ENCODE measurements at regions not wholly inside any gene's neighbourhood (a gene's known extent, or its start where the extent isn't known, plus 50 kb on each side); places are given as distances from the start of the nearest gene placed in this dataset.
"Not testable (repeated sequence)": the region's sequence is repeated elsewhere in the genome, so short reads cannot be mapped to it uniquely, and the experiment has no call there.

GRCh38 chr21:33972539-33972938, 56.9 kb upstream of the ATP5PO start:
- DNase-seq (ENCODE audit: low read depth in 2 of 2): no peak

GRCh38 chr21:33971492-33972013, 55.9 kb upstream of the ATP5PO start:
- peak; percentile 48 to 51 for DNase-seq (ENCODE audit: low read depth in 2 of 2)

GRCh38 chr21:33969581-33969980, 54.0 kb upstream of the ATP5PO start:
- no peak for DNase-seq (ENCODE audit: low read depth in 2 of 2)

DNA sequence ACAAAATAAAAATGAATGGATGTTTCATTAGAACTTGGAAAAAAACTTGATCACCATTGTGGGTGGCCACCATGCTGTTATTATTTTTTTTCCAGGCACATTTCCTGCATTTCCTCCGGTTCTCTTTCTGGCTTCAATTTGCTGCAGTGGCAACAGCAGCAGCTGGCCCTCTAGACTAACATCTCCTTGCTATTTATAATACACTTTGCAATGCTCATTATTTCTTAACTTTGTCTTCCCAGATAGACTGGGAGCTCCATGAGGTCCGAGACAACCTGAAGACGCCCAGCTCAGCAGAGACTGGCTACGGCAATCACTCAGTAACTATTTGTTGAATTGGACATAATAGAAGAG, 53.4 kb upstream of the ATP5PO start:
- DNase-seq (ENCODE audit: low read depth in 2 of 2): no peak

DNA sequence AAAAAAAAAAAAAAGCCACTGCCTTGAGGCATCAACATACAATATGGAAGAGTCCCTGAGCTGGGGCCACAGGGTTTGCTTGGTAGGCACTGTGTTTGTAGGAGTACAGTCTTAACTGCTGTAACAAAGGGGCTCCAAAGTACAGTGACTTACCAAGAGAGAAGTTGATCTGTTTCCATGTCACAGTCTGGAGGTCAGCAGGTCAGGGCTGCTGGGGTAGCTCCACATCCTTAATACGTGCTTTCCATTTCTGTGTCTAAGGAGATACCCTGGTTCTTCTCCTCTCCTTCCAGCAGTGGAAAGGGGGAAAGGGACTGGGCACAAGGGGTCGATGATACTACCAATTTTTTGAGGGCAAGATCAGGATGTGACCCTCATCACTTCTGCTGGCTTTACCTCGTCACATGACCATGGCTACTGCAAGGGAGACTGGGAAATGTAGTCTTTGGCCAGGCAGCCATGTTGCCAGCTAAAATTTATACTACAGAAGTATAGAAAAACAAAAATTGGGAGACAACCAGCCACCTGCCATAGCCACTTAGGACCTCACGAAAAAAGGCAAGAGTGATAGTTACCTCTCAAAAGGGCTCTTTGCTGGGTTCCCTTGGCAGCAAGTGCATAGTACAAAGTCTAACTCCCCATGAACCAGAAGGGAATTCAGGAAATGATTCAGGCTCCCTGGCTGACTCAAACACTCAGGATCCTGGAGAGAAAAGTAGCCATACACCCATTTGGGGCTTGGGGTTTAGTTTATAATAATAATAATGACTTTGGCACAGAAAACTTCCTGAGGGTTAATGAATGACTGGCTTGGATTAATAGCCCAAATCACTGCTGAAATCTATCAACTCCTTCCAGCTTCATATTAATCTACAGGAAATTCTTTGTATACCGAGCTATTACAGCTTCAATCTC, 52.7 kb upstream of the ATP5PO start:
- DNase-seq (ENCODE audit: low read depth in 2 of 2): peak; percentile 68 to 77

GRCh38 chr21:33967086-33967571, 51.5 kb upstream of the ATP5PO start:
- no peak for DNase-seq (ENCODE audit: low read depth in 2 of 2)

DNA sequence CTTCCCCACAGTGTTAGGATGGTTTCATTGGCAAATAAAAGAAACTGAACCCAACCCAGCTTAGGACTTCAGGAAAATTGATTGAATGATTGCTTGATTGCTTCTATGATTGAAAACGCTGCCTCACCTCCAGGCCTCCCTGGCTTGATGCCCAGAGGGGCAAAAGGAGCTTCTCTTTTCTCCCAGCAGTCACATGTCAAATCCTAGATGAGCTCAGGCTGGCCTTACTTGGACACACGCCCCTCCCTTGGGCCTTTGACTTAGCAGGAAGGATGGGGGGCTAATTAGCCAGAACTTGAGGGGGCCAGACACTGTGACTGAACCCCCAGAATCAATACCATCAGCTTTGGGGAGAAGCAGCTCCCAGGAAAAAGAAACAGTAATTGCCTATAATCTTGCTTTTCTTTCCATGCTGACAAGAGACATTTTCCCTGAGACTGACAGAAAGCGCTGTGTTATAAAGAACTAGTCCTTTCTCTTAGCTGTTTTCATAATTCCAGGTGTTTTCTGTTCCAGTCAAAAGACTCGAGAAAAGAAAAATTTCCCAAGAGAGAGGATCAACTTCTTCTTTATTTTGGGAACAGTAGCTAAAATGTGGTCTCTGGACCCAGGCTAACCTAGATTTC, 50.8 kb upstream of the ATP5PO start:
- no peak for DNase-seq (ENCODE audit: low read depth in 2 of 2)

GRCh38 chr21:33965662-33966061, 50.1 kb upstream of the ATP5PO start:
- DNase-seq (ENCODE audit: low read depth in 2 of 2): not testable (repeated sequence)
